Karpas-422 (cell line): ENCODE measurements at regions not wholly inside any gene's neighbourhood (a gene's known extent, or its start where the extent isn't known, plus 50 kb on each side); places are given as distances from the start of the nearest gene placed in this dataset.

Source experiments
- DNase-seq: peaks from one replicate; pipeline ENCODE4 v3.0.0-alpha.2; 2015
- H2AFZ ChIP-seq: fragments of 200-600 bp; sonication (generic); 2 replicates; pipeline ENCODE4 v1.6.1; 2014; ENCODE audit warnings: antibody characterized with exemption, low read length, mixed read lengths
- H3K27ac ChIP-seq: fragments of 200-600 bp; sonication (generic); 2 replicates; pipeline ENCODE4 v1.5.1; 2014; ENCODE audit warnings: mild to moderate bottlenecking, low read length, moderate library complexity
- H3K27me3 ChIP-seq: fragments of 200-600 bp; sonication (generic); 2 replicates; pipeline ENCODE4 v1.6.1; 2014; ENCODE audit warnings: low read length, mixed read lengths
- H3K36me3 ChIP-seq: fragments of 200-600 bp; sonication (generic); 2 replicates; pipeline ENCODE4 v1.6.1; 2014; ENCODE audit warnings: low read length, mixed read lengths; ENCODE audit not compliant: insufficient read depth
- H3K4me1 ChIP-seq: fragments of 200-600 bp; sonication (generic); 2 replicates; pipeline ENCODE4 v1.6.1; 2014; ENCODE audit warnings: mild to moderate bottlenecking, low read length, mixed read lengths
- H3K4me2 ChIP-seq: fragments of 200-600 bp; sonication (generic); 2 replicates; pipeline ENCODE4 v1.6.1; 2014; ENCODE audit warnings: low read length, low read depth, mild to moderate bottlenecking; ENCODE audit not compliant: poor library complexity, severe bottlenecking
- H3K4me3 ChIP-seq: fragments of 200-600 bp; sonication (generic); 2 replicates; pipeline ENCODE4 v1.5.1; 2014; ENCODE audit warnings: mild to moderate bottlenecking, antibody characterized with exemption, low read length, mixed read lengths
- H3K79me2 ChIP-seq: fragments of 200-600 bp; sonication (generic); 2 replicates; pipeline ENCODE4 v1.6.1; 2014; ENCODE audit warnings: mild to moderate bottlenecking, low read length, mixed read lengths
- H3K9ac ChIP-seq: fragments of 200-600 bp; sonication (generic); 2 replicates; pipeline ENCODE4 v1.6.0; 2014; ENCODE audit warnings: low read length
- H3K9me2 ChIP-seq: fragments of 200-600 bp; sonication (generic), shearing (Covaris generic); replicated peaks from 2 replicates; pipeline ENCODE4 v1.6.0; 2014; ENCODE audit warnings: mild to moderate bottlenecking, low read length, moderate library complexity; ENCODE audit not compliant: insufficient read depth
- H3K9me3 ChIP-seq: fragments of 300-700, 200-600 bp; sonication (generic); 2 replicates; pipeline ENCODE4 v1.6.1; 2014; ENCODE audit warnings: low read length, mixed read lengths
- H4K20me1 ChIP-seq: fragments of 200-600 bp; sonication (generic); 2 replicates; pipeline ENCODE4 v1.6.1; 2014; ENCODE audit warnings: mild to moderate bottlenecking, antibody characterized with exemption, low read length, low read depth; ENCODE audit not compliant: insufficient read depth

- H3K79me2 ChIP-seq: no peaks in the 10 kb centered on the region
- H3K9ac ChIP-seq: no peak overlapping the region
- no peaks in the 10 kb centered on the region for H3K27me3 ChIP-seq
- no peak overlapping the region for H3K4me2 ChIP-seq
- no peaks in the 10 kb centered on the region for H3K4me1 ChIP-seq
- H4K20me1 ChIP-seq: no peaks in the 10 kb centered on the region
- no peak overlapping the region for H3K27ac ChIP-seq
- H3K9me2 ChIP-seq: no peaks in the 10 kb centered on the region
- H3K4me3 ChIP-seq: no peak overlapping the region
- H2AFZ ChIP-seq: no peak overlapping the region
- no peak for DNase-seq
- H3K36me3 ChIP-seq: no peaks in the 10 kb centered on the region
- no peaks in the 10 kb centered on the region for H3K9me3 ChIP-seq
Measured at GRCh38 chr13:74629985-74630384, 495.8 kb upstream of the KLF12 start.

- Histone ChIP-seq H3K9me3 (no peaks in the 10 kb centered on the region), H3K4me3 (no peak overlapping the region), H3K36me3 (no peaks in the 10 kb centered on the region), H3K4me1 (no peaks in the 10 kb centered on the region), H2AFZ (no peak overlapping the region), H4K20me1 (no peaks in the 10 kb centered on the region), H3K27ac (no peak overlapping the region), H3K79me2 (no peaks in the 10 kb centered on the region), H3K4me2 (no peak overlapping the region), H3K27me3 (no peaks in the 10 kb centered on the region), H3K9ac (no peak overlapping the region), H3K9me2 (no peaks in the 10 kb centered on the region)
- DNase-seq: no peak
Measured at GRCh38 chr13:74625541-74625940, 491.3 kb upstream of the KLF12 start.

- Histone ChIP-seq H3K4me3 (no peak overlapping the region), H3K79me2 (no peaks in the 10 kb centered on the region), H3K4me2 (no peak overlapping the region), H4K20me1 (no peaks in the 10 kb centered on the region), H2AFZ (no peak overlapping the region), H3K36me3 (no peaks in the 10 kb centered on the region), H3K9me3 (no peaks in the 10 kb centered on the region), H3K27me3 (no peaks in the 10 kb centered on the region), H3K4me1 (no peaks in the 10 kb centered on the region), H3K9me2 (no peaks in the 10 kb centered on the region), H3K27ac (no peak overlapping the region), H3K9ac (no peak overlapping the region)
- DNase-seq: no peak
Measured at GRCh38 chr13:74623761-74624160, 489.6 kb upstream of the KLF12 start.

GRCh38 chr13:74622284-74622683, 488.1 kb upstream of the KLF12 start:
- H3K27ac ChIP-seq: no peak overlapping the region
- H3K4me2 ChIP-seq: no peak overlapping the region
- H3K36me3 ChIP-seq: no peaks in the 10 kb centered on the region
- H3K9me2 ChIP-seq: no peaks in the 10 kb centered on the region
- H3K79me2 ChIP-seq: no peaks in the 10 kb centered on the region
- no peak overlapping the region for H2AFZ ChIP-seq
- H3K4me1 ChIP-seq: no peaks in the 10 kb centered on the region
- no peak for DNase-seq
- H4K20me1 ChIP-seq: no peaks in the 10 kb centered on the region
- no peak overlapping the region for H3K9ac ChIP-seq
- no peaks in the 10 kb centered on the region for H3K27me3 ChIP-seq
- no peaks in the 10 kb centered on the region for H3K9me3 ChIP-seq
- H3K4me3 ChIP-seq: no peak overlapping the region

- no peaks in the 10 kb centered on the region for H3K79me2 ChIP-seq
- no peaks in the 10 kb centered on the region for H3K36me3 ChIP-seq
- no peaks in the 10 kb centered on the region for H3K27me3 ChIP-seq
Measured at GRCh38 chr13:74620711-74621110, 486.5 kb upstream of the KLF12 start.

GRCh38 chr13:74620308-74620707, 486.1 kb upstream of the KLF12 start:
- Histone ChIP-seq H3K9me2 (no peaks in the 10 kb centered on the region), H3K9ac (no peak overlapping the region), H3K4me2 (no peak overlapping the region), H3K9me3 (no peaks in the 10 kb centered on the region), H3K4me3 (no peak overlapping the region), H3K27ac (no peak overlapping the region), H3K79me2 (no peaks in the 10 kb centered on the region), H2AFZ (no peak overlapping the region), H3K27me3 (no peaks in the 10 kb centered on the region), H3K4me1 (no peaks in the 10 kb centered on the region), H4K20me1 (no peaks in the 10 kb centered on the region), H3K36me3 (no peaks in the 10 kb centered on the region)
- no peak for DNase-seq

More at GRCh38 chr13:74620711-74621110, 486.5 kb upstream of the KLF12 start:
- H3K4me3 ChIP-seq: no peak overlapping the region
- no peak overlapping the region for H2AFZ ChIP-seq
- no peak for DNase-seq
- no peaks in the 10 kb centered on the region for H4K20me1 ChIP-seq
- H3K9me3 ChIP-seq: no peaks in the 10 kb centered on the region
- no peak overlapping the region for H3K27ac ChIP-seq
- H3K9ac ChIP-seq: no peak overlapping the region
- no peaks in the 10 kb centered on the region for H3K4me1 ChIP-seq
- H3K4me2 ChIP-seq: no peak overlapping the region
- H3K9me2 ChIP-seq: no peaks in the 10 kb centered on the region

- DNase-seq: no peak
Measured at GRCh38 chr13:74597526-74597925, 463.3 kb upstream of the KLF12 start.

GRCh38 chr13:74596691-74597090, 462.5 kb upstream of the KLF12 start:
- no peaks in the 10 kb centered on the region for H3K9me2 ChIP-seq
- H3K4me1 ChIP-seq: no peaks in the 10 kb centered on the region
- H3K27me3 ChIP-seq: no peaks in the 10 kb centered on the region
- H4K20me1 ChIP-seq: no peaks in the 10 kb centered on the region
- H3K9me3 ChIP-seq: no peaks in the 10 kb centered on the region
- H3K9ac ChIP-seq: no peak overlapping the region
- H3K36me3 ChIP-seq: no peaks in the 10 kb centered on the region
- no peak overlapping the region for H3K4me2 ChIP-seq
- no peak overlapping the region for H3K4me3 ChIP-seq
- no peak for DNase-seq
- H3K27ac ChIP-seq: no peak overlapping the region
- no peak overlapping the region for H2AFZ ChIP-seq
- H3K79me2 ChIP-seq: no peaks in the 10 kb centered on the region

More at GRCh38 chr13:74597526-74597925, 463.3 kb upstream of the KLF12 start:
- H3K36me3 ChIP-seq: no peaks in the 10 kb centered on the region
- H3K27ac ChIP-seq: no peak overlapping the region
- no peak overlapping the region for H3K4me3 ChIP-seq
- H2AFZ ChIP-seq: no peak overlapping the region
- H3K4me2 ChIP-seq: no peak overlapping the region
- H3K4me1 ChIP-seq: no peaks in the 10 kb centered on the region
- H3K27me3 ChIP-seq: no peaks in the 10 kb centered on the region
- no peak overlapping the region for H3K9ac ChIP-seq
- H3K9me2 ChIP-seq: no peaks in the 10 kb centered on the region
- H3K9me3 ChIP-seq: no peaks in the 10 kb centered on the region
- H4K20me1 ChIP-seq: no peaks in the 10 kb centered on the region
- H3K79me2 ChIP-seq: no peaks in the 10 kb centered on the region

GRCh38 chr13:74593688-74594087, 459.5 kb upstream of the KLF12 start:
- Histone ChIP-seq H3K4me2 (no peak overlapping the region), H3K27me3 (no peaks in the 10 kb centered on the region), H3K36me3 (no peaks in the 10 kb centered on the region), H4K20me1 (no peaks in the 10 kb centered on the region), H3K4me1 (no peaks in the 10 kb centered on the region), H3K79me2 (no peaks in the 10 kb centered on the region), H3K4me3 (no peak overlapping the region), H3K27ac (no peak overlapping the region), H2AFZ (no peak overlapping the region), H3K9ac (no peak overlapping the region), H3K9me2 (no peaks in the 10 kb centered on the region), H3K9me3 (no peaks in the 10 kb centered on the region)
- DNase-seq: no peak
